ENCODE measurements at regions not wholly inside any gene's neighbourhood (a gene's known extent, or its start where the extent isn't known, plus 50 kb on each side); places are given as distances from the start of the nearest gene placed in this dataset.

- no peak overlapping the region for H3K27ac ChIP-seq
- no peak for TF ChIP-seq CTCF (conservative IDR thresholded peaks at IDR 0.05)
Observed at GRCh38 chr1:62370594-62370993, 51.4 kb upstream of the KANK4 start.

GRCh38 chr1:62371375-62371774 is 52.1 kb upstream of the KANK4 start:
- TF ChIP-seq CTCF (conservative IDR thresholded peaks at IDR 0.05) = no peak
- no peak overlapping the region for H3K27ac ChIP-seq

- no peak for TF ChIP-seq CTCF (conservative IDR thresholded peaks at IDR 0.05)
Observed at GRCh38 chr1:62373221-62373620, 54.0 kb upstream of the KANK4 start.

GRCh38 chr1:62377043-62377562 is 57.9 kb upstream of the KANK4 start:
- H3K27ac ChIP-seq = no peak overlapping the region
- no peak for TF ChIP-seq CTCF (conservative IDR thresholded peaks at IDR 0.05)

More at GRCh38 chr1:62373221-62373620, 54.0 kb upstream of the KANK4 start:
- H3K27ac ChIP-seq = no peak overlapping the region

- H3K27ac ChIP-seq = no peak overlapping the region
- no peak for TF ChIP-seq CTCF (conservative IDR thresholded peaks at IDR 0.05)
Observed at GRCh38 chr1:62380181-62380580, 56.7 kb upstream of the USP1 start.

GRCh38 chr1:62381831-62382657 is 54.8 kb upstream of the USP1 start:
- no peak overlapping the region for H3K27ac ChIP-seq

GRCh38 chr1:62382658-62382955 is 54.2 kb upstream of the USP1 start:
- H3K27ac ChIP-seq = no peak overlapping the region
- TF ChIP-seq CTCF (conservative IDR thresholded peaks at IDR 0.05) = no peak

More at GRCh38 chr1:62381831-62382657, 54.8 kb upstream of the USP1 start:
- no peak for TF ChIP-seq CTCF (conservative IDR thresholded peaks at IDR 0.05)

Measured in VCaP (cell line).